Suppressor macrophage treated with lipopolysaccharide for 4 hours (primary cell): ENCODE measurements at regions not wholly inside any gene's neighbourhood (a gene's known extent, or its start where the extent isn't known, plus 50 kb on each side); places are given as distances from the start of the nearest gene placed in this dataset.
"Not testable (repeated sequence)": the region's sequence is repeated elsewhere in the genome, so short reads cannot be mapped to it uniquely, and the experiment has no call there.

Experiments
- DNase-seq: peaks from one replicate; pipeline ENCODE4 v3.0.0-alpha.2; 2020

DNA sequence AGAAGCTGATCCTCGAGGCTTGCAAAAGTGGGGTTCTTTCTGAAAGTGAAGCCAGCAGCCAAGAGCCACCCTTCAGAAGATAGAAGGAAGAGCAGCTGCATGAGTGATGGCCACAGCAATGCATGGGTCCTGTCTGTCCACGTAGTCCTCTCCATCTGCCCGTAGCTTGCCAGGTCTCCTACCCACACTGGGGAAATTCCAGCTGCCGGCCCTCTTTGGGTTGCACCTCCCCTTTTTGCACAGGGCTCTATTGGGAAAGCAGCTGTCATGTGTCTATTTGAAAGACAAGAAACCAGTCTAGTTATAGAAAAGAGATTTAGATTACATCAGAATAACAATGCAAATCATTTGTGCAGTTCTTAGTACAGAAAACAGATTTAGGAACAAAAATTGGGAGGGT lies 204.4 kb downstream of the GIPC2 start:
- DNase-seq: no peak

DNA sequence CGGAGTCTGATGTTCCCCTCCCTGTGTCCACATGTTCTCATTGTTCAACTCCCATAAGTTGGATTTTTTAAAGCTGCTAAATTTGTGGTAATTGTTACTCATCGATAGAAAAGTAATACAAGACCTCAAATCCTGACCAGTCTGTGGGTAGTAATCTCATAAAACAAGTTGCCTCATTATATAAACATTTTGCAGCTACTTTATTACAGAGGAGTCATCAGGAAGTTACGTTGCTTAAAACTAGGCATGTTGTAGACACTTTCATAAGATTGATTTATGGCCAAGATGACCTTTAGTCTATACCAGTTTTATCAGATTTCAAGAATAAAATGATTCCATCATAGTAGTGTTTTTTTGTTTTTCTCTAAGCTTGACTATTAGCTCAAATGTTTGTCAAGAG lies 208.8 kb downstream of the GIPC2 start:
- no peak for DNase-seq

DNA sequence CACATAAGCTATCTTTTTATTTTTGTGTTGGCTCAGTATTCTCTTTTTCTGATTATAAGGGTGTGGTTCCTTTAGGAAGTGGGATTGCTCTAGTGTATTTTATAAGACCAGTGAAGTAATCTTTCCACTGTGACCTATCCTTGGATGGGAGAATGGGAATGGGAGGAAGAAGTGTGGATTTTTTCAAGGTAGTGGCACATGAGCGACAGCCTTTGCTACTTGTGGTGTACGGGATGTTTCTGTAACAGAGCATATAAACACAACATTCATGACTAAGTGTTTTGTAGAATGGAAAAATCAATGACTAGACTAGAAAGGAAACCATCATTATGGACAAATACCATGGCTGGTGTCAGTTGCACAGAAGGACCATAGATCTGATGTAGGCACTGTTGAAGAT lies 209.6 kb downstream of the GIPC2 start:
- no peak for DNase-seq

DNA sequence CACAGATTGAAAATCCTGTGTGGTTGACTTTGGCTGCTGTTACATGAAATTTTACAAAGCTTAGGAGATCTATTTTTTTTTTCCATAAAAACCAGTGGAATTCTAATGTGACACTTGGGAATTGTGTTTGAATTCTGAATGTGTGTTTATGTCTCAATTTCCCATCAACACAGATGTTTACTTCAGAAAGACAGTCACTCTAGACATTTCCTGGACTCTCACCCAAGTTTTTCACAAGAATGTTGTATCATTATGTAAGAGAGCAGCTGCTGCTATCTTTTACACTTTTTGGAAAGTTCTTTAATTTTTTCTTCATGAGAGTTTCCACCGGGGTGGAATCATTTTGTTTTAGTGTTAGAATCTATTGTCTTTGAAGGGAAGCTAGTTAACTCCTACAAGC lies 210.1 kb downstream of the GIPC2 start:
- no peak for DNase-seq

GRCh38 chr1:78263459-78263858 lies 217.7 kb downstream of the GIPC2 start:
- no peak for DNase-seq

- DNase-seq: no peak
These were observed 218.2 kb downstream of the GIPC2 start for GRCh38 chr1:78263946-78264345.

GRCh38 chr1:78267513-78268218 lies 221.9 kb downstream of the GIPC2 start:
- DNase-seq: no peak

DNA sequence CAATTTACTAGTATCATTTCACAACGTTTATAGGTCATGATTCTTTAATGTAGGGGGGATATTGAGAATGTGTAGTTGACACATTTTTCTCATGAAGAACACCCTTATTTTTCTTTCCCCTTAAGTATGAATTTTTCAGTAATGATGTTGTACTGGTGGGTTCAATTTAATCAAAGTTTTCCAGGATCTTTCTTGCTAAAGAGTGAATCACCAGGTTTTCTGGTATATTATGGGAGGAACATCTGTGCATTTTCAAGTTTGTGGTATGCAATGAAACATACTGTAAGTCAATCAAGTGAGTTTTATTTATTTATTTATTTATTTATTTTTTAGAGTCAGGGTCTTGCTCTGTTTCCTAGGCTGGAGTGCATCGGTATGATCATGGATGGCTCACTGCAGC lies 221.2 kb upstream of the PTGFR start:
- no peak for DNase-seq

DNA sequence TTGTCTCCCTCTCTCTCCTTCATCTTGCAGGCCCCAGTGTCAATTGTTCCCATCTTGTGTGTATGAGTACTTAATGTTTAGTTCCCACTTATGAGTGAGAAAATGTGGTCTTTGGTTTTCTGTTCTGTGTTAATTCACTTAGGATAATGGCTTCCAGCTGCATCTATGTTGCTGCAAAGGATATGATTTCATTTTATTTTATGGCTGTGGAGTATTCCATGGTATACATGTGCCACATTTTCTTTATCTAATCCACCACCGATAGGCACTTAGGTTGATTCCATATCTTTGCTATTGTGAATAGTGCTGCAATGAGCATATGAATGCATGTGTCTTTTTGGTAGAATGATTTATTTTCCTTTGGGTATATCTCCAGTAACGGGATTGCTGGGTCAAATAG lies 219.4 kb upstream of the PTGFR start:
- not testable (repeated sequence) for DNase-seq

GRCh38 chr1:78274814-78275213 lies 216.0 kb upstream of the PTGFR start:
- no peak for DNase-seq

GRCh38 chr1:78275456-78275855 lies 215.3 kb upstream of the PTGFR start:
- DNase-seq: no peak

- DNase-seq: no peak
These were observed 214.7 kb upstream of the PTGFR start for GRCh38 chr1:78275906-78276685.

- peak; percentile 25 for DNase-seq
These were observed 213.5 kb upstream of the PTGFR start for GRCh38 chr1:78277253-78277652.

DNA sequence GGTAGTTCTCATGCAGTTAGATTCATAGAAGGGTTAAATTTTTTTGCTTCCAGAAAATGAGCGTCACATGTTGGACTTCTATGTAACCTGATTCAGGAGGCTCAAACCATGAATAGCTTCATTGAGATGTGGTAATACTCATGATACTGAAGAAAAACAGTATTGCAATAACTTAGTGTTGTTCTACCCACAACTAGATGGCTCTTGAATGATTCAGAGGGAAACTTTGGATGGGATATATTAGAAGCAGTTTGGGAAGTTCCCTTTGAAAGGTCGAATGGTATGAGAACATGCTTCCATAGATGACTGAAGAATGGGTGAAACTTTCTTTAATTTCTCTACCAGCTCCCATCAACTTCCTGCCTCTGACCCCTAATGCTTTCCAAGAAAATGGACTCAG lies 211.7 kb upstream of the PTGFR start:
- peak; percentile 30 for DNase-seq

GRCh38 chr1:78280626-78281025 lies 210.1 kb upstream of the PTGFR start:
- no peak for DNase-seq

GRCh38 chr1:78281580-78281979 lies 209.2 kb upstream of the PTGFR start:
- DNase-seq: no peak

DNA sequence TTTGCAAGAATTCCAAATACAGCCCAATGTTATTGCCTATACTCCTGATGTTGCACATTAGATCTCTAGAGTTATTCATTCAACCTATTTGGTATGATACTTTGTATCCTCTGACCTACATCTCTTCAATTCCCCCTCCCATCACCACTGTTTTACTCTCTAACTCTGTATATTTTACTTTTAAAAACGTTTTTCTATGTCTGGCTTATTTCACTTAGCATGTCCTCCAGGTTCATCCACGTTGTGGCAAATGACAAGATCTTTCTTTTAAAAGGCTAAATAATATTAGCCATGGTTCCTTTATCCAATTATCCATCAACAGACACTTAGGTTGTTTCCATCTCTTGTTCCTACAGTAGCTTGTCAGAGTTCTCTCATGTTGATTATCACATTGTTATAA lies 207.1 kb upstream of the PTGFR start:
- no peak for DNase-seq

DNA sequence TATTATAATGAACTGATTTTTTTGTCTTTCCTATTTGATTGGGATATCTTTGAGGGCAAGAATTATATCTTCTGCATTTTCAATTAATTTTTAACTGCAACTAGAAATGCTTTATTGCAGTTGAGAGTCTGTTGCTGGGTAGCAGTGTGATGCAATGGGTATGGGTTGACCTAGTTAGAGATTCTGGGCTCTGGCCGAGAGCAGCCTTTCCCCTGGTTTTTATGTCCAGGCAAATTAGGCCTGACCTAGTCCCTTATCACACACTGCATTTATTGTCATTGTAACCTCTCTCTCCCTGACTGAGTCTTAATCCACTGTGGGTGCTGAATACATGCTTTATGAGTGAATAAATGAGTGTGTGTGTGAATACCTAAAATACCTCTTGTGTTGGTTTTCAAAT lies 206.4 kb upstream of the PTGFR start:
- DNase-seq: no peak

- no peak for DNase-seq
These were observed 204.1 kb upstream of the PTGFR start for GRCh38 chr1:78286686-78287085.

- DNase-seq: no peak
These were observed 201.2 kb upstream of the PTGFR start for GRCh38 chr1:78289603-78290002.

DNA sequence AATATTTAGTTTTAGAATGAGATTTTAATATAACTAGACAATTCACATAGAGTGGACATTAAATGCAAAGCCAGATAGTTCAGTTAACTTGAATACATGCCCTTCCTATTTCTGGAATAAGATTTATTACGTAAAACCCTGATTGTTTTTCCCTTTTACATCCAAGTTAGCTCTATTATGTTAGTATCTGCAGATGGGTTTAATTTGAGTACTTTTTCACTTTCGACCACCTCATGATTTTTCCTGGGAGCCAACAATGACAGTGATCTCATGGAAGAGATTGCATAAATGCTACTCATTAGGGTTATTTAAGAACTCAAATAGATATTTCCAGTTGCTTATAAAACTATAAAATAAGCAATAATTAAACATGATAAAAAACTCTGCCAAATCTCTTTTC lies 199.4 kb upstream of the PTGFR start:
- DNase-seq: no peak

DNA sequence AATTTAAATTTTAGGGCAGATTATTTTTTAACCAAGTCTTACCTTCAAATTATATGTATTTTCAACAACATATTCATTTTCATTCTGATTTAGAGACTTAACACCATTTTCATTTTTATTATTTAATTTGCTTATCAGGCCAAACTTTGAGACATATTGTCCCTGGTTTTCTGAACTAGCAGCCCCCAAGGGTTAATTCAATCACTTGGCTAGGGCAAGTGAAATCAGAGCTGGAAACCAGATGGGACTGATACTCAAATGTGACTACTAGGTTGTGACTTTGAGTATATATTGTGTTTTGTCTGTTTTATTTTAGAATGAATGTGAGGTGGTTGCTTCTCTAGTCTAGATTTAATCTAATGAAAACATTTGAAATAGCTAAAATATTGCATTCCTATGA lies 198.9 kb upstream of the PTGFR start:
- DNase-seq: no peak

DNA sequence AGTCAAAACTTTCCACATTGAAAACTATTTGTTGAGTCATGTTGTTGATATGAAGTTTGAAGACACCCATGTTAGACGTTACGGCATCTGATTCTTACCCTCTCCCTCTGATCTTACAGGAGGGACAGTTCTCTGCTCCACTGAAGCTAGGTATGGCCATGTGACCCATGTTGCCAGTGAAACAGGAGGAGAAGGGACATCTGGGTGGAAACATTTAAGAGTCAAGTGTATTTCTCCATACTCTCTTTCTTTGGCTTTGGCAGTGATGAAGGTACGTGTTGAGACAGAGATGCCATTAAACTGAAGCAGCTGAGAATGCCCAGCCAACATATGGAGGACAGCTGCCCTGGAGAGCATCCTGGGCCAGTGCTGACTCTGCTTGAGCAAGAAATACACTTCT lies 198.4 kb upstream of the PTGFR start:
- DNase-seq: no peak

DNA sequence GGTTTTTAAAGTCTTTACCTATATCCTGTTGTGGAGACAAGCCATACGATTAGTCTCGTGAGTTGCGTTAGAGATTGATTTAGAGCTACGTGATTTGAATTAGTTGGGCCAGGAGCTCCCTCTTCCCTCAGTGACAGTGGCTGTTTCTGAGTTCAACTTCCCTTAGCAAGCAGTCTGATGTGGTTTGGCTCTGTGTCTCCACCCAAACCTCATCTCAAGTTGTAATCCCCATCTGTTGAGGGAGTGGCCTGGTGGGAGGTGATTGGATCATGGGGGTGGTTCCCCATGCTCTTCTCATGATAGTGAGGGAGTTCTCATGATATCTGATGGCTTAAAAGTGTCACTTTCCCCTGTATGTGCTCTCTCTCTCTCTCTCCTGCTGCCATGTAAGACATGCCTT lies 192.9 kb upstream of the PTGFR start:
- no peak for DNase-seq

DNA sequence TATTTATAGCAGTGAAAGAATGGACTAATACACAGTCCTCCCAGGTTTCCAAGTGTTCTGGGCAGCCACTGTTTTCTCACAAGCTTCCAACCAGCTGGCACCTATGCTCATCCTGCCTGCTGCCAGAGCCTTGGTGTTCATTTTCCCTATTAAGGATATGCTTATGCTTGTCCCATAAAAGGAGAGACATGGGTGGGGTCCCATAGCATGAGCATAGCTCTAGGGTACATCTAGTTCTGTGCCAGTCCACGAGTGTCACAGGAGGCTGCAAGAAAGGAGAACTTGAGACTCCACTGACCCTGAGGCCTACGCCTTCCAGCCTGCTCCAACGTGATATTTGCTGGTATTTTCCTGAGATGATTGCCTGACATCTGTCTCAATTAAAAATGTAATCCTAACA lies 192.4 kb upstream of the PTGFR start:
- no peak for DNase-seq
